ENCODE measurements at regions not wholly inside any gene's neighbourhood (a gene's known extent, or its start where the extent isn't known, plus 50 kb on each side); places are given as distances from the start of the nearest gene placed in this dataset.

DNA sequence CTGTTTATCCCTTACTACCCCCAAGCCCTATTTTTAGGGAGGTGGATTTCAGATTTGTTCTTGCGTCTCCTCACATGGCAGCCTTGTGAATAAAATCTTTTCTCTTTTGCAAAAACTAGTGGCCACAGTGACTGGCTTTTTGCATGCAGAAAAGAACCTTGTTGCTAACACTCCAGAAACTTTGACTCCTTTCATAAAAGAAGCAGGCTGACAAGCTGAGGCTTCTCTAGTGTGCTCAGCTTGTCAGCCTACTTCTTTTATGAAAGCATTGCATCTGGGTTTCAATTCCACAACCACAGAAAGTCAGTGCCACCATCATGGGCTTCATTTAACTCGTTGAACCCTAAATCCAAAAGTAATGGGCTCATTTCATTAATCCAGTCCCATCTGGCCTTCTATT is 761.0 kb upstream of the COBL start:
- no peak for DNase-seq (ENCODE audit: low spot score)
- FAIRE-seq = no peak

DNA sequence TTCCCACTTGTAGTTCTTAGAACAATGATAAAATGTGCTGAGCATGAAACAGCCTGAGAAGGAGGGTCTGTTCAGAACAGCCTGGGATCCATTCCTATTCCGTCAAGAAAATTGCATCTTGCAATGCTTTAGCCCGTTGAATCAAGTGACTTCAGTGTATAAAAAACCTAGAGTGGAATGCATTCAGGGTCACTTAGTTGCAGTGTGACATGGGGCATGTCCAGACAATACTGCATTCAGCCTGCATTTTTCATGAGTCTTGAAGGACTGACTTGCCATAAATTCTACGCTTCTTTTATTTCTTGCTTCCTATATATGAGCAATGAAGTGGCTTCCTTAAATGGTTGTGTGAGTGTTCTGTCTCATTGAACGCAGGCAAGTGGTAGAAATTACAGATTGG is 758.3 kb upstream of the COBL start:
- DNase-seq (ENCODE audit: low spot score) (no peak), FAIRE-seq (no peak)

DNA sequence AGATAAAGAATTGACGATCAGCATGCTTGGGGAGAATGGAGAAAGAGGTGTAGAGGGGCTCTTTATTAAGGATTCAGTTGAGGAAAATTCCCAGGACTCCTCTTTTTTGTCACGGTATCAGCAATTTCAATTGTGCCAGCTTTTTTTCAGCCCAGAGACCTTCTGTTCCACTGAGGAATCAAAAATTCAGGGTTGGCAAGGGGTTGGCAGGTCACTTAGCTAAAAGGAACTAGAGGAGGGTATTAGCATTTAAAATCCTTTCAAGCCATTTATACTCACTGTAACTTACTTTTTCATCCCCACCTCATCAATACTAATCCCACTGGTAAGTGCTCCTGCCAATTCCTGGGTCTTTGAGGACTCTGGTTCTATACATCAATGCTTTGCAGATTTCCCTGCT is 757.5 kb upstream of the COBL start:
- FAIRE-seq (no peak), DNase-seq (ENCODE audit: low spot score) (no peak)

DNA sequence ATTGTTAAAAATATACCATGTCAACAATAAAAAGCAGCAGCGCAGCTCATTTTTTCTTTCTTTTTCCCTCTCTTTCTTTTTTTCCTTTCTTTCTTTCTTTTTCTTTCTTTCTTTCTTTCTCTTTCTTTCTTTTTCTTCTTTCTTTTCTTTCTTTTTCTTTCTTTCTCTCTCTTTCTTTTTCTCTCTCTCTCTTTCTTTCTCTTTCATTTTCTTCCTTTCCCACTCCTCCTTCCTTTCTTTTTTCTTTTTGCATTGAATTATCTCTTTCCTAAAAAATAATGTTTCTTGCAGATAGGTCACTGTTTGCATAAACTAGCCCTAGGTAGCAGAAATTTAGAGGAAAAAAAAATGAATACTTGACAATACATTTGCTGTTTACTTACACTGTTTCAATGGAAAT is 755.1 kb upstream of the COBL start:
- FAIRE-seq (no peak), DNase-seq (ENCODE audit: low spot score) (no peak)

DNA sequence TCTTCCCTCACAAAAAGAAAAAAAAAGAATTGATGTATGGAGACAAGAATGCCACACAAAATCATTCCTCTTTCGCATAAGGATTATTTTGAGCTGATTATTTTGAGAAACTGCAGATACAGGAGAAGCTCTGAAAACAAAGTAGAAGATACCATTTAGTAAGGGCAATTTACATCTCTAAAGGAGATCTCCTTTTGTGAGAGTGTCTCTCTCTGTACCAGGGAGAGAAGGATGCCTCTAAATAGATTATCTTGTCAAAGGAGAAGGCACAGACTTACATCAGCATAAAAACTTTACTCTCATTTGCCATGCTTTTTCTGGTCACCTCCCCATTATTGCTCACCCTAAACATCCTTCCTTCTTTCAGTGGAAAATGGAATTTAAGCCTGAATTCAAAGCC is 747.9 kb upstream of the COBL start:
- no peak for FAIRE-seq

DNA sequence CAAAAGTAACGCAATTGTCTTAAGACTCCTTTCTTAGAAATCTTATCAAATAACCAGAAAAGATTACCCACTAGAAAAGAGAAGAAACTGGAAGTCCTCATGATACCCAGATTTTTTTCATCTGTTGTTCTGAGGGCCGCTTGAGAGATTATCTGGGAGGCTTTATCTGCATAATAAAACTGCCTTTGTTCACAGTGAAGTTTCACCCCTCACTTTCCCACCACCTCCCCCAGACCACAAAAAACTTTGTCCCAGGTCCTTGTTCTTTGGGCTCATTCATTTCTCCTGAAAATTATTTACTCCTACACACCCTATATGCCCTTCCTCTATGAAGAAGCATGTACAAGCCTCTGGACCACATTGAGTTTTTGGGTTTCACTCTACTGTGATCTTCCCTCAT is 745.1 kb upstream of the COBL start:
- DNase-seq (ENCODE audit: low spot score) (no peak), FAIRE-seq (no peak)

More for the DNA sequence above, 747.9 kb upstream of the COBL start:
- no peak for DNase-seq (ENCODE audit: low spot score)

DNA sequence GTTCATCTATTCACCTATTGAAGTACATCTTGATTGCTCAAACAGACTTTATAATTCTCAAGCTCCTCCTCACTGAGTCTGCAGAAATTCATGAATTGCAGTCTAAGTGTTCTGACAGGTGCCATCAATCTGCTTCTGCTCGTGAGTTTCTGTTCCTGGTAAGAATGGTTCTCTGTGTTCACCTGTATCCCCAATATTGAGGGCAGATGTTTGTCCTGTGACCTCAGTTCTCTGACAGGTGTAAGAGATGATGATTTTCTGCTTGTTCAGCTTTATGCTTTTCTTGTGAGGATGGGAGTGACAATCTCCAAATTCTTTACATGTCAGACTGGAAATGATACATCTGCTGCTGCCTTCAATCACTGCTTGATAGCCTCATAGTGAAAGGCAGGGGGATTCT is 736.9 kb upstream of the COBL start:
- DNase-seq (ENCODE audit: low spot score) = no peak
- no peak for FAIRE-seq

DNA sequence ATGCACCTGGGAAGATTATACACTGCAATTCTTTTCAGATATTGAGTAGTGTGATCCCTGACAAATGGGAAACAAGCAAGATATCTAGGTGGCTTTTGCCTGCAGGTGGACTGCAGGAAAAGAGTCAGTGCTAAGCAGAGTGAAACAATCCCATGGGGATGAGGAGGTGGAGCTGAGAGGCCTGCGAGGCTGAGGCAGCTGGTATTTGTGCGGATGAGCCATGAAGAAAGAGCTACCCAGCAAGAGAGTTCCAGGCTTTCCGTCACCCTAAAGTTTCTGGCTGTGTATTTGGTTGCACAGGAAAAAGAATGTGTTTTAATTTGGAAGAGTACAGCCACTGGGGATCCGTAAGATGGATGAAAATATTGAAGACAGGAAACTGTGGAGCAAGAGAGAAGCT is 714.1 kb upstream of the COBL start:
- DNase-seq (ENCODE audit: low spot score) (no peak), FAIRE-seq (no peak)

DNA sequence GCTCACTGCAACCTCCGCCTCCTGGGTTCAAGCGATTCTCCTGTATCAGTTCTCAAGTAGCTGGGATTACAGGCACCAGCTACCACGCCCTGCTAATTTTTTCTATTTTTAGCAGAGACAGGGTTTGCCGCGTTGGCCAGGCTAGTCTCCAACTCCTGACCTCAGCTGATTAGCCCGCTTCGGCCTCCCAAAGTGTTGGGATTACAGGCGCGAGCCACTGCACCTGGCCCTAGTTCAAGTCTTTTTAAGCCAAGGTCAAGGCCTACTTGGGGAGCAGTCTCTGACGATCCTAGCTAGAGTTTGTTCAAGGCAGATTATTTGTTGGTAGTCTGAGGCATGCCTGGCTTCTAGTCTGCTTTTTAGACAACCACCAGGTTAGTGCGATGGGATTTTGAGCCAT is 709.5 kb upstream of the COBL start:
- FAIRE-seq = no peak
- no peak for DNase-seq (ENCODE audit: low spot score)

DNA sequence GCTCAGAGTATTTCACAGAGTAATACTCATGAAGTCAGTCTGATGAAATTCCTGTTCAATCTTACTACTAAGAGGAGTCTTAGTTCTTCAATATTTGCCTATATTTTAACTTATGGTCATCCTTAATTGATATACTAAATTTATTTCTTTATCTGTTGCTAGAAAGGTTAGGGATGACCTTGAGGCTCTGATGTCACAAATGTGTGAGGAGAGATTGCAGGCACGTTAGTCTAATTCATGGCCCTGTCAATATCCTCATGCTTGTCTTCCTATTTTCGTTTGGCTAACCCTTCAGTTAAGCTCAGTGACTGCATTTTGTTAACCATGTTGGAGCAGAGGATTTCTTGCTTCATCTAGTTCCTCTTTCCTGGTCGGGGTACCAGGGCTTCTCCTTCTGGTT is 704.7 kb upstream of the COBL start:
- FAIRE-seq (no peak), DNase-seq (ENCODE audit: low spot score) (no peak)

DNA sequence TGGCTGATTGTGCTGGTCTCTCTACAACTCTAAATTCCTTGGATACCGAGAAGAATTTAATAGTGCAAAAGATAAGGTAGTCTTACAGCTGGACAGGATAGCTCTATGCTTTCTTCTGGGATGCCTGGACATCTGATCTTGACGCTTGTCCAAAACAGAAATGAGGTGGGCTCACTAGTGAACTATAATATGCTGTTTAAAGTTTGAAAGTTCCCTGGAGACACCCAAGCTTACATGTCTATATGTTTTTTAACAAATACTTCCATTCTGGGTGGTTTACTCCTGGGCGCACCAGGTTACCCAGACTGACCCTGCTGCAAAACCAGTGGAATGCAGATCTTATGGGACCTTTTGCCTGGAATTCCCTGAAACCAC is 702.1 kb upstream of the COBL start:
- FAIRE-seq = no peak
- no peak for DNase-seq (ENCODE audit: low spot score)

DNA sequence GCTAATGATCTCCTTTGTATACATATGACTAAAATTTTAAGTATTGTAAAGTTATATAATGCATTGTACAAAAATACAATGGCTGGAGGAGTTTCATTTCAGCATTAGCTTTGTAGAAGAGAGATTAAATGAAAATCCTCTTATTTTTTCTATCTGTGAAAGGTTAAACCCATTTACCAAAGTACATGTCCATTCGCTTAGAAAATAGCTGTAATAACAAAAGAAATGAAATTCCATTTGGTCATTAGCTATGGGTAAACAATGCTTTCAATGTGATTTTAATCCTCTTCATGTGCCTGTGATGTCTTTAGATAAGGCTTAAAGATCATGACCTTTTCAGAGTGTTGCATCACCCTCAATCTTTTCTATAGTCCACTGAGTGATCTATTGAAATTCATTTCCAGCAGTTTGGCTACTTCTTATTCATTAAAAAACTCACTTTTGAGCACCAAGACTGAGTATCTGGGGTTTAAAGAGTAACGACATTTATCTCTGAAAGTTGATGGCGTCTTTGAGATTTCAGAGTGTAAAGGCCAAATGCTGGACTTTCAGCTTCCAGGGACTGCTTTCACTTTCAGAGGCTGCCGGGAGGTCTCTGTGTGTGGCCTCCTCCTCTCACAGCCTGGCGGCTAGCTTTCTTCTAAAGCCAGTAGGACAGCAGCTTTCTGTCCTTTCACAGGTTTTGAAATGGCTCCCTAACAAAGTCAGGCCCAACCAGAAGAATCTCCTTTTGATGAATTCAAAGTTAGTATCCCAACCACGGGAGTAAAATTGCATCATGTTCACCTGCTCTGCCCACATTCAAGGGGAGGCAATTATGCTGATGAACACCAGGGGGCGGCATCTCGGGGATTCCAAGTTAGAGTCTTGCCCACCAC is 701.4 kb upstream of the COBL start:
- no peak for FAIRE-seq
- no peak for DNase-seq (ENCODE audit: low spot score)

DNA sequence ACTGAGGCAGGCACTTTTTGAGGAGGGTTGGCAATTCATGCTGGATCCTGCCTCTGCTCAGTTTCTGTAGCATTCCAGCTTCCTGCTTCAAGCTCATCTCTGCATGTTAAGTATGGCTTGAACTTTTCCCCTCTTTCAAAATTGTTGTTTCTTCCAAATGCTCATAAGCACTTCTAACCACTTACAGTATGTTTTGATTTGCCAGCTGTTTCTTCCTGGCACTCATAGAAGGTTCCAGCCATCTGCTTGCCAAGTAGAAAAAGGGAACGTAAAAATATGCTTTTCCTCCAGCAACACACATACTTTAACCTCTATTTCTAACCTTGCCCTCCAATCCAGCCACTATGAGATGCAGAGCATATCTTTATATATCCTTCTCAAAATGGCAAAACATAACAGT is 692.6 kb upstream of the COBL start:
- no peak for DNase-seq (ENCODE audit: low spot score)
- no peak for FAIRE-seq

DNA sequence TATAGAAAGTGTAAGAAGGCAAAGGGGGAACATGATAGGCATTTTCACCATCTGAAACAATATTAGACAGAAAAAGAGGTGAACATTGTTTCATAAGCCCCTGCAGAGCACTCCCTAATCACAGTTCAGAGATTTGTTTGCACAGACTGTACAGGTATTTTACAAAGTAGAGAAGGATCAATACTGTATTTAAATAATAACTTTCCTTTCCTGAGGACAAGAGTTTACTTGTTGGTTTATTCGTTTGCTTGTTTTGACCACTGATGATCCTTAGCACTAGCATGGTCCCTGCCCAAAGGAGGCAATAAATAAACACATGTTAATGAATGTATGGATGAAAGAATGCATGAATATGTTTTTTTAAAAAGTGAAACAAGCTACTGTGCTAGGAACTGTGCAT is 690.1 kb upstream of the COBL start:
- FAIRE-seq (no peak), DNase-seq (ENCODE audit: low spot score) (no peak)

DNA sequence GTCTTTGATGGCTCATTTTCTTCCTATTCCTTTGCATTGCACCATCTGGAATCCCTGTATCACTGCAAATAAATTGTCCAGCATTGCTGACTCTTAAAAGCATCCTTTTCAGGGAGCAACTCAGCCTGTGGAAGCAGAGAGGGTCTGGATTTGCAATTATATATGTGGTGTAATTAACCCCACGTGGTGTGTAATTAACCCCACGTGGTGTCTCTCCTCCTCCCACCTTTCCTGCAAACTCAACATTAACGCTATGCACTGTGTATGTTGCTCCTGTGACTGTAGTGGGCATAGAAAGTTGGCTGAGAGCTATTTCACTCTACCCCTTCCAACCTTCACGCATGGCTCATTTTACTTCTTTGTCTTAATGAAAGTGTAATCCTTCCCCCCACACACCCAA is 689.0 kb upstream of the COBL start:
- no peak for FAIRE-seq
- no peak for DNase-seq (ENCODE audit: low spot score)

DNA sequence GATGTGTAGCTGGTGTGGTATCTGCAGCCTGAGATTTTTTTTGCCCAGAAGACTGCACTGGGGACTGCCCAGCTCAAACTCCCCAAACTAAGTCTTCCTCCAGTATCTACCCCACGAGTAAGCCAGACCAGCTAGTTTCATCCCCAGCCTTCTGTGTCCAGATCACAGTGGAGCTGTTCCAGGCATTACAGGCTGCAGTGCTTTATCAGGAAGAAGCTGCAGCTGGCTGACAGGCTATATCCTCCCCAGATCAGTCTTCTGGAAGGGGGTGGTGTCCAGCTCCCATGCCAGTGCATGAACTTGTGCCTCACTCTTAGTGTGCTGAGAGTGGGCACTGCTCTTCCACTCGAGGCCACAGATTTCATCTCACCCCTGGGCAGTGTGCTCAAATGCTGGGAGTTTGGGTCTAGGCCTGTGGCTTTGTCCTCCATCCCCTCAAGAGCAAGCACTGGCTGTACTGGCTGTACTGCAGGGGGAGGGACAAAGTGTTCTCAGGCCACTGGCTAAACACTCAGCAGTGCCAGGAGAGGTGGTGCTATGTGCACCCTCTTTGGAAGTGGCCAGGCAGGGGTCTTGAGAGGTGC is 679.1 kb upstream of the COBL start:
- no peak for DNase-seq (ENCODE audit: low spot score)
- no peak for FAIRE-seq

DNA sequence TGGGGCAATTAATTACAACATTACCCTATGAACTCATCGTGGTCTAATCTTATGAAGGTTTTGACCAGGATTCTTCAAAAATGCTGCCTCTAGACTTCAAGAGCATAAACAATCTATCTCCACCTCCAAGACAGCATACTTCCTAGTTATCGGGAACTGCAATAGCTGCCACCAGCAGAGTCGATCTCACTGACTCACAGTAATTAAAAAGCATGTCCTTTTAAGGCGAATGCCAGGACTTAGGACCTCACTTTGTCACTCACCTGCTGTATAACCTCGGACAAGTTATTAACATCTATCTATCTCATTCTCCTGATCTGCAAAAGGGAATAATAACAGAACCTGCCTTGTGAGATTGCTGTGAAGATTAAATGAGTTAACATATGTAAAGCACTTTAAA is 666.0 kb upstream of the COBL start:
- no peak for FAIRE-seq
- no peak for DNase-seq (ENCODE audit: low spot score)

DNA sequence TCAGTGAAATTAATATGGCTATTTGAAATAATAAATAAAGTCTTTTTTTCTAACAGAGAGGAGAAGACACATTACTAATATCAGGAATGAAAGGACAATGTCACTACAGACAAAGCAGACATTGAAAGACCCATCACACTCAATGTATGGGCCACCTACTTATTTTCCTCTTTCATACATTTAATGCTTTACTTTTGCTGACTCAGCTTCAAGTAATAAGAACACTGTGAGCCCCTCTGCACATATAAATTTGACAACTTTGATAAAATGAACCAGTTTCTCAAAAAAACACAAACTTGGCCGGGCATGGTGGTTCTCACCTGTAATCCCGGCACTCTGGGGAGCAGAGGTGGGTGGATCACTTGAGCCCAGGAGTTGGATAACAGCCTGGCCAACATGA is 664.2 kb upstream of the COBL start:
- no peak for FAIRE-seq
- DNase-seq (ENCODE audit: low spot score) = no peak

DNA sequence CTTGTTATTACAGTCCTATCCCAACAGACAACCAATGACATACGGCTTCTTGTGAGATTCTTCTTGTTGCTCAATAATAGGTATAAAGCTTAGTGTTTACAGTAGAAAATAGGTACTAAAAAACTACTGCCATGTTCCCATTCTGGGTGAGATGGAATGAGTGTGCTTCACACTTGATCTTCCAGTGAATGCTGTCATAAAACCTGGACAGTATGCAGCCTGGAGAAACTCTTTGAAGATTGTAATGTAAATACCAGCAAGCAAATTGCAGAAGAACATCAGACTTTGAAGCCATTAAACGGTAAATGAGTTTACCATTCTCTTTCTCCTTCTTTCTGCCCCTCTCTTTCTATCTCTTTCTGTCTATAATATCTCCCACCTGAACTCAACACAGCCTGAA is 663.7 kb upstream of the COBL start:
- no peak for DNase-seq (ENCODE audit: low spot score)
- FAIRE-seq = no peak

DNA sequence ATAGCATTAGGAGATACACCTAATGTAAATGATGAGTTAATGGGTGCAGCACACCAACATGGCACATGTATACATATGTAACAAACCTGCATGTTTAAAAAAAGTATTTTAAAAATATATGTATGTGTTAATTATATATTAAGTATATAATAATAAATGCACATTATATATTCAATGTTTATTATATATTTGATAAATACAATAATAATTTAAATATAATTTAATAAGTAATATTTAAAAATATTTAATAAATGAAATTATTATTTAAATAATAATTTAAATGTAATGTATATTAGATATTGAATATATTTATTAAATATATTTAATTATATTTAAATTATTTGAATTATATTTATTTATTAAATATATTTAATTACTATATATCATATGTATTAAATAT is 661.3 kb upstream of the COBL start:
- FAIRE-seq = peak; percentile 98
- DNase-seq (ENCODE audit: low spot score) = no peak

DNA sequence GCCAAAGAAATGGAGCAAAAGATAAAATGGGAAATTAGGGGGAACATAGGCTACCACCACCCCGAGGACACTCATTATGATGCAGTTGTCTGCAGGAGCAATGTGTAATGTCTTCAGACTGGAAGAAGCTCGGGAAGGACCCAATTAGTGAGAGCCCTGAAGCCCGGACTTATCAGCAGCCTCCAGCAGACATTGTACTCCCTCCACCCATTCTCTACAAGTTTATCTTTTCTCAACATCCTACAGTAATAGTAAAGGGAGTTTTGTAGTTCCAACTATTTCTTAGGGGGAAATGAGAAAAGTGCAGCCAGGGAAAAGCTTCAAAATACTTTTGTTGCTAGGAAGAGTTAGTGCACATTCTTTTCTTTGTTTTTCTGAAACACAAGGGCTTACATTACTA is 657.3 kb upstream of the COBL start:
- DNase-seq (ENCODE audit: low spot score) (no peak), FAIRE-seq (no peak)

DNA sequence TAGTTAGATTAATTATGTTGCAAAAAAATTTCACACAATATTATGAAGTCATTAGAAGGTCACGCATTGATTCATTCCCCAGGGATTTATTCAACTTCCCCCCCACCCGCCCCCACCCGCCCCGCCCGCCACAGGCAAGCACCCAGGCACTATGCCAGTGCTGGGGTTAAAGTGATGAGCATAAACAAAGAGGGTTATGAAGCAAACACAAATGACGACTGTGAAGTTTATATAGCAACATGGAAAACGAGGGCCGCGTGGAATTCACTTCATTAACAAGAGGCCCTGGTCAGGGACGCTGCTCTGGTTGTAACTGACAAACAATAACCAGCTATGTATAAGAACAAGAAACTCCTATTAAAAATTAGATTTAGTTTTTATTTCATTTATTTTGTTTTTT is 656.5 kb upstream of the COBL start:
- no peak for DNase-seq (ENCODE audit: low spot score)
- FAIRE-seq = no peak

DNA sequence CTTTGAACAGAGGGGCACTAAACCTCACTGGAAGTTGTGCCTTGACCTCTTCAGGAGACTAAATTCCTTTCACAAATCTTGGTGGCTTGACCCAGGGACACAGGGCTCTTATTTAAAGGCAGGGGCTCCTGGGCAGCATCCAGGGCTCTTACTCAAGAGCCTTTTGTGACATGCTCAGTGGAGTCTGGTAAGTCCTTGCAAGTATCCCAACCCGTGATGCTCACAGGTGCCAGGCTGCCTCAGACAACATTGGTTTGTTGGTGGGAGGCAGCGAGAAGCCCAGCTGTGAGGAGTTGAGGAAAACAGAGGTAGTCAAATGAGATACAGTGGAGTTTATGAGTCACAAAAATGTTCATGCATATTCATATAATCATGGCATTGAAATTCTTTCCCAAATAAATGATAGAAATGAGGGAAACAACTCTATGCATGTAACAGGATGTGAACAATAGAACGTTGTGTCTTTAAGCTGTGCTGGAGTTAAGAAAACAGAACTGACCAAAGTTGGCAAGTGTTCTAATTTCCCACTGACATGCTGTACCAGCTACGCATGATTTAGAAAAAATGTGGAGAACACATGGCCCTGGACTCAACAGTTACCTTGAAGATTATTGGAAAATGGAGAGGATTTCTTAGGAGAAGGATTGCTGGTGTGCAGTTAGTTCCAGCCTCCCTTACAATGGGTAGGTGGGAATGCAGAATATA is 654.5 kb upstream of the COBL start:
- no peak for FAIRE-seq
- no peak for DNase-seq (ENCODE audit: low spot score)

Data from RCC 7860 (cell line).